LNCAP (cell line): ENCODE measurements at regions not wholly inside any gene's neighbourhood (a gene's known extent, or its start where the extent isn't known, plus 50 kb on each side); places are given as distances from the start of the nearest gene placed in this dataset.

Experiments used
- TF ChIP-seq, protein P1 (sequence below): fragments of 450-650 bp; IDR thresholded peaks from 2 replicates; pipeline ENCODE4 v1.5.1; 2017; ENCODE audit warnings: mild to moderate bottlenecking

DNA sequence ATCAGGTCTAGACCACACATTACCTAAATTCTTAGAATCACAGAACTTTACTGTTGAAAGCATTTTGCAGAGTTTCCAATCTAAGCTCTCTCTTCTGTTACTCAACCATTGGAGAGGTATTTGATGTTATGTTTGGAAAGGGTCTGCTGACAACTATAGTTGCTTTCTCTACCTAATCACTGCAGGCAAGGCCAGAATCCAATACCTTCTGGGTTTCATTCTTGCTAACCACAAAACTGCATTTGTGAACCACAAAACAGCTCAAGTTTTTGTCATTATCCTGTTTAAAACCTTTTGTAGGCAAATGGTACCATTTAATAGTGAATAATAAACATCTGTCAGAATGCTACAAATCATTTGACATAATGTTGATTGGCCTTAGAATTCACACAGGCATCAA is 380.1 kb downstream of the GASK1B start:
- TF ChIP-seq, protein P1, sequence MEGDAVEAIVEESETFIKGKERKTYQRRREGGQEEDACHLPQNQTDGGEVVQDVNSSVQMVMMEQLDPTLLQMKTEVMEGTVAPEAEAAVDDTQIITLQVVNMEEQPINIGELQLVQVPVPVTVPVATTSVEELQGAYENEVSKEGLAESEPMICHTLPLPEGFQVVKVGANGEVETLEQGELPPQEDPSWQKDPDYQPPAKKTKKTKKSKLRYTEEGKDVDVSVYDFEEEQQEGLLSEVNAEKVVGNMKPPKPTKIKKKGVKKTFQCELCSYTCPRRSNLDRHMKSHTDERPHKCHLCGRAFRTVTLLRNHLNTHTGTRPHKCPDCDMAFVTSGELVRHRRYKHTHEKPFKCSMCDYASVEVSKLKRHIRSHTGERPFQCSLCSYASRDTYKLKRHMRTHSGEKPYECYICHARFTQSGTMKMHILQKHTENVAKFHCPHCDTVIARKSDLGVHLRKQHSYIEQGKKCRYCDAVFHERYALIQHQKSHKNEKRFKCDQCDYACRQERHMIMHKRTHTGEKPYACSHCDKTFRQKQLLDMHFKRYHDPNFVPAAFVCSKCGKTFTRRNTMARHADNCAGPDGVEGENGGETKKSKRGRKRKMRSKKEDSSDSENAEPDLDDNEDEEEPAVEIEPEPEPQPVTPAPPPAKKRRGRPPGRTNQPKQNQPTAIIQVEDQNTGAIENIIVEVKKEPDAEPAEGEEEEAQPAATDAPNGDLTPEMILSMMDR = no peak

DNA sequence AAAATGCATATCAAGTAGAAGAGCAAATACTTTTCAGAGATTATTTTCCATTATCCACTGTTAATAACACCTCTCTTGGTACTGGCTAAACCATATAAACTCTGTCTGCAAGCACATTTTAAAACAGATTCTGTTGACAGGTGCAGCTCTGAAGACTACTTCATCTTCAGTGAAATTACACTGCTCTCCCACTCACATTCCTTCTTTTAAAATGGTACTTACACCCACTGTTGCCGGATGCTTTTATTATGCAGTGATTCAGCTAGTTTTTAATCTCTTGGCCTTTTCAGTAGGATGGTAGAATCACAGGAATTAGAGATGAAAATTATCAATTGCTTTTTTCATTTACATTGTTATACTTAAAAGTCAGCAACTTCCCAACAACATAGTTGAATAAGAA is 381.6 kb downstream of the GASK1B start:
- TF ChIP-seq, protein P1 = no peak

DNA sequence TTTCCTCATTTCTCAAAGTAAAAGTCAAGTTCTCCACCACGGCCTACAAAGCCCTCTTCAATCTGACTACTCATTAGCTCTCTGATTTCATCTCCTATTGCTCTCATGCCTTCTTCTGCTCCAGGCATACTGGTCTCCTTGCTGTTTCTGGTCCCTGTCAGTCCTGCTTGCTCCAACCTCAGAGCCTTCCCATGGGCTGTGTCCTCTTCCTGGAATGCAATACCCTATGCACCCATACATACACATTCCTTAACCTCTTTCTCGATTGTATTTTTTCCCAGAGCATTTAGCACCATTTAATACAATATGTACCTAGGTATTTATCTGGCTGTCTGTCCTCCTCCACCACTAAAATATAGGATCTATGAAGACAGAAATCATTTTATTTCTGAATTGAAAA is 385.2 kb downstream of the GASK1B start:
- TF ChIP-seq, protein P1 = no peak

DNA sequence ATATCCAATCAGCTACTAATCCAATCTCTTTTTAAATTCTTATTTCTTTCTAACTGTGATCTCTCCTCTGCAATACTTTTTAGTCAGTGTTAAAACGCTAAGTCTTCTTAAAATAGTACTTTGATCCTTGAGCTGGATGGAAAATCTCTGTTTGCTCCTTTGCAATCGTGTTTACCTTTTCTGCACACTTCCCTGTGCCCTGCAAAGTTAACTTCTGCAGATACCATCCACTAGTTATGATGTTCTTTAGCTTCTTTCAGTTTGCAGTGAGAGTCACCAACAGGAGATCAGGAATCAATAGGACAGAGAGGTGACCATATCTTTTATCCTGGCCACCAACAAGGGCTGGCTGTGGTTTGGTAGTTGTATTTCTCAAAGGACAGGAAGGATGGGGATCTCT is 391.5 kb downstream of the GASK1B start:
- TF ChIP-seq, protein P1 = no peak

DNA sequence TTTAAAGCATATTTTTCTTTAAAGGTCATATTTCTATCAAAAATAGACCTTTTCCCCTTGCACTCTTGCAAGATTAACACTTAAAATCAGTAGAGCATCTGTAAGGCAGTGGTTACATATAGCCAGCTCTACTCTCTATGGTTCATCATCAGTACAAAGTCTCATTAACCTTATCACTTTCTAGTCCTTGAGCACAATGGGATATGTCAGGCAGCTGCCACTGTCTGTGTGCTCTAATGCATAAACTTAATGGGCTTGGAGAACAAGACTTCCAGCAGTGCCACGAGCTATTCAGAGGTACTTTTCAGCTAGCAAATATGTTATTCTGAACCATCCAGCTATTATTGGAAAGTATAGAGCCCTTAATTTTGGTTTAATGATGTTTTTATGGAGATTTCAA is 393.7 kb downstream of the GASK1B start:
- TF ChIP-seq, protein P1 = no peak

DNA sequence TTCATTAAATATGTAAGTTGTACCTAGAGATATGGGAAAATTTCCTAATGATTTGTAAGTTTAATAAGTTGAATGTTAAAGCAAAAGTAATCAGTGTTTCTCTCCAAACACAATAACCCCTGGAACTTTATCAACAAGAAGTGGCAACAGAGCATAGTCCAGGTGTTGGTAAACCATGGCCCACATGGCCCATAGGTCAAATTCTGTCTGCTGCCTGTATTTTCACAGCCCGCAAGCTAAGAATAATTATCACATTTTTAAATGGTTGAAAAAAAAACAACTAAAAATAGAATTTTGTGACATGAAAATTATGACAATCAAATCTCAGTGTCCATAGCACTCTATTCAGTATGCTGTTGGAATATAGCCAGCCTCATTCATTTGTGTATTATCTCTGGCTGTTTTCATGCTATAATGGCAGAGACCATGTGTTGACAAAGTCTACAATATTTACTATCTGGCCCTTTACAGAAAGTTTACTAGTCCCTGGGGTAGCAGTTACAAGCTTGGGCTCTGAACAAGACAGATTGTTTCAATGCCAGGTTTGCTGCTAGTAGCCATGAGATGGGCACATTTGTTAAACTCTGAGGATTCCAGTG is 395.8 kb downstream of the GASK1B start:
- TF ChIP-seq, protein P1 = no peak

DNA sequence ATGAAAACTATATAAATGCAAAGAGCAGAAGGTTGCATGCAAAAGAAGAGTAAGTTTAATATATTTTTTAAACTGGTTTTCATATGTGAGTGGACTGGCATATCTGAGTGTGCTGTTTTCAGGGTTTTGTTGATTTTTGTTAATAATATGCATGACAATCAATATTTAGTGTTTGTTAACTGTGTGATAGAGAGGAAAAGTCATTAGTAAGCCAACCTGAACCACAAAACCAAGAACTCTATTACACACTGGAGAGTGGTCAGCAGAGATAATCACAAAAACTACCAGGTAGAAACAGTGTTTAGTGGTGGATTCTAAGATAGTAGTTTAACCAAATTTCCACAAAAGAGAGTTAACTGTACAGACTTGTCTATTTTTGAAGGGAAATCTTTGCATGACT is 396.9 kb downstream of the GASK1B start:
- TF ChIP-seq, protein P1 = no peak

DNA sequence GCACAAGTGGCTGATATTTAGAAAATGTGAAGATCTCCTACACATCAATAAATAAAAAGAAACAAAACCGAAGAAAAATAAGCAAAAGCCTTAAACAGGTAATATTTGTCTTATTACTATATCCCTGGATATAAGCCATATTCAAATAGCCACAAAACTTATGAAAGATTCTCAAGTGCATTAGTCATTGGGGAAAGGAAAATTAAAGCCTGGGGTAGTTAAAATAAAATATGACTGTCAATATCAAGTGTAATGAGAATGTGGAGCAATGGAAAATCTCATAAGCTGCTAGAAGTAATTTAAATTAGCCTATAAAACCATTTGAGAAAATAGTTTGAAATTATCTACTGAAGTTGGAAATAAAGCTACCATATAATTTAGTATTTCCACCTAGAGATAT is 399.9 kb downstream of the GASK1B start:
- TF ChIP-seq, protein P1 = no peak
